ENCODE measurements at regions not wholly inside any gene's neighbourhood (a gene's known extent, or its start where the extent isn't known, plus 50 kb on each side); places are given as distances from the start of the nearest gene placed in this dataset.

- DNase-seq (ENCODE audit: extremely low spot score in 2 of 2), result peak in 1 of 2 donors; percentile 16
- Histone ChIP-seq H3K4me1 (peaks cover 15% of the 10 kb centered on the region), H3K27ac (no peak overlapping the region), H3K27me3 (no peaks in the 10 kb centered on the region), H3K4me3 (no peak overlapping the region), H3K36me3 (no peaks in the 10 kb centered on the region), H3K9me3 (no peaks in the 10 kb centered on the region)
- intact Hi-C loops (cut with DNase I), result no loop called here
- TF ChIP-seq POLR2AphosphoS5 (IDR thresholded peaks at IDR 0.05; ENCODE audit: insufficient read depth in 1 of 2, low read depth in 1 of 2) (no peak), CTCF (IDR thresholded peaks at IDR 0.05) (no peak), POLR2A (IDR thresholded peaks at IDR 0.05) (no peak)
Observed at GRCh38 chr6:44733126-44733525, 345.6 kb downstream of the CDC5L start.

GRCh38 chr6:44733868-44734267, 346.4 kb downstream of the CDC5L start:
- Histone ChIP-seq H3K27ac (no peak overlapping the region), H3K4me1 (peaks cover 15% of the 10 kb centered on the region), H3K9me3 (no peaks in the 10 kb centered on the region), H3K36me3 (no peaks in the 10 kb centered on the region), H3K27me3 (no peaks in the 10 kb centered on the region), H3K4me3 (no peak overlapping the region)
- intact Hi-C loops (cut with DNase I), result no loop called here
- DNase-seq (ENCODE audit: extremely low spot score in 2 of 2), result peak; percentile 49 to 79
- no peak for TF ChIP-seq CTCF (IDR thresholded peaks at IDR 0.05)
- TF ChIP-seq POLR2AphosphoS5 (IDR thresholded peaks at IDR 0.05; ENCODE audit: insufficient read depth in 1 of 2, low read depth in 1 of 2), result no peak
- no peak for TF ChIP-seq POLR2A (IDR thresholded peaks at IDR 0.05)

- no peak overlapping the region for H3K27ac ChIP-seq
- H3K4me3 ChIP-seq, result no peak overlapping the region
- H3K36me3 ChIP-seq, result no peaks in the 10 kb centered on the region
- no peak for TF ChIP-seq POLR2A (IDR thresholded peaks at IDR 0.05)
- TF ChIP-seq POLR2AphosphoS5 (IDR thresholded peaks at IDR 0.05; ENCODE audit: insufficient read depth in 1 of 2, low read depth in 1 of 2), result no peak
- no peak for TF ChIP-seq CTCF (IDR thresholded peaks at IDR 0.05)
- peaks cover 15% of the 10 kb centered on the region for H3K4me1 ChIP-seq
- intact Hi-C loops (cut with DNase I), result no loop called here
- H3K9me3 ChIP-seq, result no peaks in the 10 kb centered on the region
- peak in 1 of 2 donors; percentile 32 for DNase-seq (ENCODE audit: extremely low spot score in 2 of 2)
- no peaks in the 10 kb centered on the region for H3K27me3 ChIP-seq
Observed at GRCh38 chr6:44734886-44735629, 347.6 kb downstream of the CDC5L start.

- intact Hi-C loops (cut with DNase I), result no loop called here
- H3K9me3 ChIP-seq, result no peaks in the 10 kb centered on the region
- H3K27me3 ChIP-seq, result no peaks in the 10 kb centered on the region
- H3K36me3 ChIP-seq, result no peaks in the 10 kb centered on the region
- TF ChIP-seq CTCF (IDR thresholded peaks at IDR 0.05) (no peak), POLR2AphosphoS5 (IDR thresholded peaks at IDR 0.05; ENCODE audit: insufficient read depth in 1 of 2, low read depth in 1 of 2) (no peak), POLR2A (IDR thresholded peaks at IDR 0.05) (no peak)
- H3K4me1 ChIP-seq, result peaks cover 12% of the 10 kb centered on the region
- H3K27ac ChIP-seq, result no peak overlapping the region
- no peak for DNase-seq (ENCODE audit: extremely low spot score in 2 of 2)
- no peak overlapping the region for H3K4me3 ChIP-seq
Observed at GRCh38 chr6:44735630-44735963, 348.1 kb downstream of the CDC5L start.

GRCh38 chr6:44737341-44737740, 349.8 kb downstream of the CDC5L start:
- TF ChIP-seq POLR2AphosphoS5 (IDR thresholded peaks at IDR 0.05; ENCODE audit: insufficient read depth in 1 of 2, low read depth in 1 of 2) (no peak), CTCF (IDR thresholded peaks at IDR 0.05) (no peak), POLR2A (IDR thresholded peaks at IDR 0.05) (no peak)
- Histone ChIP-seq H3K4me1 (no peaks in the 10 kb centered on the region), H3K27ac (no peak overlapping the region), H3K36me3 (no peaks in the 10 kb centered on the region), H3K9me3 (no peaks in the 10 kb centered on the region), H3K27me3 (no peaks in the 10 kb centered on the region), H3K4me3 (no peak overlapping the region)
- DNase-seq (ENCODE audit: extremely low spot score in 2 of 2), result no peak
- intact Hi-C loops (cut with DNase I), result no loop called here

All from vagina (tissue), 2 donors.